ENCODE measurements at regions not wholly inside any gene's neighbourhood (a gene's known extent, or its start where the extent isn't known, plus 50 kb on each side); places are given as distances from the start of the nearest gene placed in this dataset.
"Not testable (repeated sequence)": the region's sequence is repeated elsewhere in the genome, so short reads cannot be mapped to it uniquely, and the experiment has no call there.

- H3K27ac ChIP-seq (ENCODE audit: low read depth in 1 of 2, low read length in 2 of 2); H4K20me1 ChIP-seq (ENCODE audit: insufficient read depth, low read length); H3K9ac ChIP-seq (ENCODE audit: insufficient read depth, low read length, poor library complexity, severe bottlenecking); H3K27me3 Mint-ChIP-seq (ENCODE audit: low read depth in 3 of 3); H3K27me3 ChIP-seq (ENCODE audit: control insufficient read depth in 2 of 2, insufficient read depth in 2 of 2, low read length in 2 of 2); H3K36me3 Mint-ChIP-seq; H3K4me2 ChIP-seq (replicated peaks; ENCODE audit: extremely low read depth, low read length, poor library complexity, severe bottlenecking); H3K4me1 Mint-ChIP-seq; H3K4me3 Mint-ChIP-seq; H3K9me3 Mint-ChIP-seq; H3K4me3 ChIP-seq (replicated peaks in 1 of 3; ENCODE audit: low read depth in 2 of 3, low read length in 3 of 3); H3K27ac Mint-ChIP-seq; H3K79me2 ChIP-seq (ENCODE audit: insufficient read depth, low read length); intact Hi-C loops (cut with micrococcal nuclease); H3K36me3 ChIP-seq (replicated peaks in 1 of 2; ENCODE audit: control insufficient read depth in 1 of 2, insufficient read depth in 2 of 2, low read length in 2 of 2); H2AFZ ChIP-seq (ENCODE audit: insufficient read depth, low read depth, low read length, poor library complexity, severe bottlenecking); H3K9me3 ChIP-seq (replicated peaks in 1 of 2; ENCODE audit: control insufficient read depth in 1 of 2, insufficient read depth in 1 of 2, low read length in 2 of 2); DNase-seq; H3K4me1 ChIP-seq (ENCODE audit: control insufficient read depth in 1 of 2, insufficient read depth in 2 of 2, low read length in 2 of 2): not testable (repeated sequence)
- 94% methylated on average over 8 of the region's 13 CpGs for WGBS (ENCODE audit: insufficient coverage)
These were observed 102.8 kb upstream of the OSBPL11 start for GRCh38 chr3:125697979-125698640.

- no peak overlapping the region for H3K27ac ChIP-seq (ENCODE audit: low read depth in 1 of 2, low read length in 2 of 2)
- no peaks in the 10 kb centered on the region for H3K79me2 ChIP-seq (ENCODE audit: insufficient read depth, low read length)
- no peaks in the 10 kb centered on the region for H3K36me3 ChIP-seq (replicated peaks in 1 of 2; ENCODE audit: control insufficient read depth in 1 of 2, insufficient read depth in 2 of 2, low read length in 2 of 2)
- Mint-ChIP-seq H3K36me3 (no peaks in the 10 kb centered on the region), H3K27ac (no peak overlapping the region), H3K9me3 (peaks cover 0 to 7% (median 2%) of the 10 kb centered on the region in 7 donors), H3K27me3 (ENCODE audit: low read depth in 3 of 3) (peaks cover 5 to 6% (median 6%) of the 10 kb centered on the region in 3 donors), H3K4me3 (no peak overlapping the region), H3K4me1 (no peaks in the 10 kb centered on the region)
- no peak overlapping the region for H3K4me2 ChIP-seq (replicated peaks; ENCODE audit: extremely low read depth, low read length, poor library complexity, severe bottlenecking)
- H3K27me3 ChIP-seq (ENCODE audit: control insufficient read depth in 2 of 2, insufficient read depth in 2 of 2, low read length in 2 of 2) = no peaks in the 10 kb centered on the region
- 92% methylated on average over 9 of the region's 24 CpGs for WGBS (ENCODE audit: insufficient coverage)
- DNase-seq = no peak
- TF ChIP-seq, protein P1, sequence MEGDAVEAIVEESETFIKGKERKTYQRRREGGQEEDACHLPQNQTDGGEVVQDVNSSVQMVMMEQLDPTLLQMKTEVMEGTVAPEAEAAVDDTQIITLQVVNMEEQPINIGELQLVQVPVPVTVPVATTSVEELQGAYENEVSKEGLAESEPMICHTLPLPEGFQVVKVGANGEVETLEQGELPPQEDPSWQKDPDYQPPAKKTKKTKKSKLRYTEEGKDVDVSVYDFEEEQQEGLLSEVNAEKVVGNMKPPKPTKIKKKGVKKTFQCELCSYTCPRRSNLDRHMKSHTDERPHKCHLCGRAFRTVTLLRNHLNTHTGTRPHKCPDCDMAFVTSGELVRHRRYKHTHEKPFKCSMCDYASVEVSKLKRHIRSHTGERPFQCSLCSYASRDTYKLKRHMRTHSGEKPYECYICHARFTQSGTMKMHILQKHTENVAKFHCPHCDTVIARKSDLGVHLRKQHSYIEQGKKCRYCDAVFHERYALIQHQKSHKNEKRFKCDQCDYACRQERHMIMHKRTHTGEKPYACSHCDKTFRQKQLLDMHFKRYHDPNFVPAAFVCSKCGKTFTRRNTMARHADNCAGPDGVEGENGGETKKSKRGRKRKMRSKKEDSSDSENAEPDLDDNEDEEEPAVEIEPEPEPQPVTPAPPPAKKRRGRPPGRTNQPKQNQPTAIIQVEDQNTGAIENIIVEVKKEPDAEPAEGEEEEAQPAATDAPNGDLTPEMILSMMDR (IDR thresholded peaks at IDR 0.05) = no peak
- H2AFZ ChIP-seq (ENCODE audit: insufficient read depth, low read depth, low read length, poor library complexity, severe bottlenecking) = no peak overlapping the region
- intact Hi-C loops (cut with micrococcal nuclease) = no loop called here
- no peak overlapping the region for H3K4me3 ChIP-seq (replicated peaks in 1 of 3; ENCODE audit: low read depth in 2 of 3, low read length in 3 of 3)
- H3K9ac ChIP-seq (ENCODE audit: insufficient read depth, low read length, poor library complexity, severe bottlenecking) = no peak overlapping the region
- no peaks in the 10 kb centered on the region for H4K20me1 ChIP-seq (ENCODE audit: insufficient read depth, low read length)
- no peaks in the 10 kb centered on the region for H3K4me1 ChIP-seq (ENCODE audit: control insufficient read depth in 1 of 2, insufficient read depth in 2 of 2, low read length in 2 of 2)
- peaks cover 0 to 3% of the 10 kb centered on the region in 2 donors for H3K9me3 ChIP-seq (replicated peaks in 1 of 2; ENCODE audit: control insufficient read depth in 1 of 2, insufficient read depth in 1 of 2, low read length in 2 of 2)
These were observed 120.4 kb upstream of the OSBPL11 start for GRCh38 chr3:125715651-125716050.

DNA sequence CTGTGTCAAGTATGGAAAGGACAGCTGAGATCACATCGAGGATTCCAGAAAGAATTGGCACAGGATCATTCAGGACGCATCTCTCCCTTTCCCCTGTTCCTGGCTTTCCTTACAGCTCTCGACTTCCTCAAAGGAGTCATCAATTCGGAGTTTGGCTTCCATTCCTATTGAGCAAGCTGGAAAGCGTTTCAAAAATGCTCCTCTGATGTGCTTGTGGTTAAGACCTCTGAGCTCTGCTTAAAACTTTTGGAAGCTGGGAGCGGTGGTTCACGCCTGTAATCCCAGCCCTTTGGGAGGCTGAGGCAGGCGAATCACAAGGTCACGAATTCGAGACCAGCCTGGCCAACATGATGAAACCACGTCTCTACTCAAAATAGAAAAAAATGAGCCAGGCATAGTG, 136.9 kb upstream of the OSBPL11 start:
- 97% methylated on average over 5 of the region's 11 CpGs for WGBS (ENCODE audit: insufficient coverage)
- H4K20me1 ChIP-seq (ENCODE audit: insufficient read depth, low read length); H3K4me3 ChIP-seq (replicated peaks in 1 of 3; ENCODE audit: low read depth in 2 of 3, low read length in 3 of 3); intact Hi-C loops (cut with micrococcal nuclease); H3K9ac ChIP-seq (ENCODE audit: insufficient read depth, low read length, poor library complexity, severe bottlenecking); H2AFZ ChIP-seq (ENCODE audit: insufficient read depth, low read depth, low read length, poor library complexity, severe bottlenecking); H3K4me1 Mint-ChIP-seq; H3K79me2 ChIP-seq (ENCODE audit: insufficient read depth, low read length); H3K4me3 Mint-ChIP-seq; H3K36me3 Mint-ChIP-seq; H3K27me3 ChIP-seq (ENCODE audit: control insufficient read depth in 2 of 2, insufficient read depth in 2 of 2, low read length in 2 of 2); H3K9me3 ChIP-seq (replicated peaks in 1 of 2; ENCODE audit: control insufficient read depth in 1 of 2, insufficient read depth in 1 of 2, low read length in 2 of 2); H3K4me2 ChIP-seq (replicated peaks; ENCODE audit: extremely low read depth, low read length, poor library complexity, severe bottlenecking); H3K27ac ChIP-seq (ENCODE audit: low read depth in 1 of 2, low read length in 2 of 2); H3K36me3 ChIP-seq (replicated peaks in 1 of 2; ENCODE audit: control insufficient read depth in 1 of 2, insufficient read depth in 2 of 2, low read length in 2 of 2); H3K4me1 ChIP-seq (ENCODE audit: control insufficient read depth in 1 of 2, insufficient read depth in 2 of 2, low read length in 2 of 2); DNase-seq; H3K27ac Mint-ChIP-seq; H3K27me3 Mint-ChIP-seq (ENCODE audit: low read depth in 3 of 3): not testable (repeated sequence)
- peaks cover 4 to 13% (median 9%) of the 10 kb centered on the region in 7 donors for H3K9me3 Mint-ChIP-seq

- H3K27me3 ChIP-seq (ENCODE audit: control insufficient read depth in 2 of 2, insufficient read depth in 2 of 2, low read length in 2 of 2); H3K4me1 Mint-ChIP-seq; DNase-seq; H3K27ac Mint-ChIP-seq; H4K20me1 ChIP-seq (ENCODE audit: insufficient read depth, low read length); H3K79me2 ChIP-seq (ENCODE audit: insufficient read depth, low read length); H3K4me1 ChIP-seq (ENCODE audit: control insufficient read depth in 1 of 2, insufficient read depth in 2 of 2, low read length in 2 of 2); H3K27me3 Mint-ChIP-seq (ENCODE audit: low read depth in 3 of 3); H2AFZ ChIP-seq (ENCODE audit: insufficient read depth, low read depth, low read length, poor library complexity, severe bottlenecking); H3K4me2 ChIP-seq (replicated peaks; ENCODE audit: extremely low read depth, low read length, poor library complexity, severe bottlenecking); H3K36me3 ChIP-seq (replicated peaks in 1 of 2; ENCODE audit: control insufficient read depth in 1 of 2, insufficient read depth in 2 of 2, low read length in 2 of 2); H3K4me3 ChIP-seq (replicated peaks in 1 of 3; ENCODE audit: low read depth in 2 of 3, low read length in 3 of 3); H3K9me3 ChIP-seq (replicated peaks in 1 of 2; ENCODE audit: control insufficient read depth in 1 of 2, insufficient read depth in 1 of 2, low read length in 2 of 2); H3K9ac ChIP-seq (ENCODE audit: insufficient read depth, low read length, poor library complexity, severe bottlenecking); intact Hi-C loops (cut with micrococcal nuclease); H3K36me3 Mint-ChIP-seq; H3K27ac ChIP-seq (ENCODE audit: low read depth in 1 of 2, low read length in 2 of 2); H3K4me3 Mint-ChIP-seq: not testable (repeated sequence)
- no CpG with 5 or more reads among the region's 11 CpGs for WGBS (ENCODE audit: insufficient coverage)
- peaks cover 0 to 12% (median 7%) of the 10 kb centered on the region in 7 donors for H3K9me3 Mint-ChIP-seq
These were observed 146.9 kb upstream of the OSBPL11 start for GRCh38 chr3:125741991-125742718.
